HG02981 (cell line): ENCODE measurements at regions not wholly inside any gene's neighbourhood (a gene's known extent, or its start where the extent isn't known, plus 50 kb on each side); places are given as distances from the start of the nearest gene placed in this dataset.

Experiments used
- ATAC-seq: cut with Tn5 transposase; IDR thresholded peaks from one replicate; pipeline ENCODE4 v1.9.1; 2021; ENCODE audit warnings: mild to moderate bottlenecking, moderate library complexity; ENCODE audit not compliant: unreplicated experiment

- no peak for ATAC-seq
Measured at GRCh38 chr21:25385341-25385740, 221.9 kb downstream of the MRPL39 start.

- no peak for ATAC-seq
Measured at GRCh38 chr21:25384782-25385181, 222.5 kb downstream of the MRPL39 start.

- ATAC-seq = no peak
Measured at GRCh38 chr21:25383545-25383944, 223.7 kb downstream of the MRPL39 start.

GRCh38 chr21:25381936-25382452 lies 225.3 kb downstream of the MRPL39 start:
- ATAC-seq = no peak

DNA sequence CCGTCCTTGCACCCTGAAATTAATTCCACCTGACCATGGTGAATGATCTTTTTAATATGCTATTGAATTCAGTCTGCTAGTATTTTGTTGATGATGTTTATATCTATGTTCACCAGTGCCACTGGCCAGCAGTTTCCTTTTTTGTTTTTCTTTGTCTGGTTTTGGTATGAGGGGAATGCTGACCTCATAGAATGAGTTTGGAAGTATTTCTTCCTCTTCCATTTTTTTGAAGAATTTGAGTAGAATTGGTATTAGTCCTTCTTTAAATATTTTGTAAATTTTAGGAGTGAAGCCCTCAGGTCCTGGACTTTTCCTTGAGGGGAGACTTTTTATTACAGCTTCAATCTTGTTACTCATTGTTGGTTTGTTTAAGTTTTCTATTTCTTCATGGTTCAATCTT lies 231.6 kb downstream of the MRPL39 start:
- ATAC-seq = no peak

DNA sequence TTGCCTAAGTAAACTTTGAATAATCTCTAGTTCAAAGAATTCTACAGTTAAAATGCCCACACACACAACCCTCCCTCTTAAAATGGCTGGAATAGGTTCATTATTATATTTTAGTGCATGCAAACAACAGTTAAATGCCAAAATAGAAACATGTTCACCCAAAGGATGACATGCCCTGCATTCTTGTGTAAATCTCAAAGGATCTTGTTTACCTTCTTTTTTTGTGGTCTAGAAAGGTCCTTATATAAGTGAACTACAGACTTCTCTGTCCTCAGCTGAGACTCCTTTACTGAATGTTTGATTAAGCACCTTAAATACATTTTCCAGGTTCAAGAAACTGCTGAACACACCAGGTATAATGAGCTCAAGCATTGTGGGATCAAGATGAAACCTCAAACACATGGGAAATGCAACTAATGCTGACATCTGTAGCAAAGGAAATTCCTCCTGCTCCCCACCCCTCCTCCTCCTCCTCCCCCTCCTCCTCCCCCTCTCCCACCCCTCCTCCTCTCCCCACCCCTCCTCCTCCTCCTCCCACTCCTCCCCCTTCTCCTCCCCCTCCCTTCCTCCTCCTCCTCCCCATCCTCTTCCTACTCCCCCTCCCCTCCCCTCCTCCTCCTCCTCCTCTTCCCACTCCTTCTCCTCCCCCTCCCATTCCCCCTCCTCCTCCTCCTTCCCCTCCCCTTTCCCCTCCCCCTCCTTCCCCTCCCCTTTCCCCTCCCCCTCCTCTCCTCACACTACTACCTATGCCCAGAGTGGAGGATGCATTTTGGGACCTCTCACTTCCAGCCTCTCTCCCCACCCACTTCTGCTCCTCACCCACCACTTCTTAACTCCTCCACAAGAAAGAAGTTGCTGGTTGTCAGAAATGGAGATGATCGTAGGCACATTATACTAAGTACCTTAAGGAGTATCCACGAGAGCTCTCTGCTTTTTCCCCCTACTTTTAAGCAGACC lies 233.9 kb downstream of the MRPL39 start:
- no peak for ATAC-seq

GRCh38 chr21:25371841-25372425 lies 235.3 kb downstream of the MRPL39 start:
- ATAC-seq = no peak

DNA sequence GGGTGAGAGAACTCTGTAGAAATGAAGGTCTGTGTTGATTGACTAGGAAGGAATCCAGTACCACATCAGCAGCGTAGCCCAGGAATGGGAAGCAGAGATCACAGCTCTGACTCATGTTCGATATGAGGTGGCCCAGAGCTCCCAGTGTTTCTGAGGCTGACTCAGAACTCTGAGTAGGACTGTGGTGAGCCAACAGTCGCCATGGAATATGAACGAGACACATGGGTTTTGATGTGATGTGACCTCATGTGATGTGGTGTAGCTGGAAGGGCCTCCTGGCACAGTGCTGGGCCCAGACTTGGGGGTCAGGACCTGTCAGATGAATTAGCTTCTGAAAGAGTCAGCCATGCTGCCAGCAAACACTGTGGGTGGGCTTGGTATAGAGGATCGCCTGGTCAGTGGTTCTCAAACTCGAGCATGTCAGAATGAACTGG lies 237.0 kb downstream of the MRPL39 start:
- no peak for ATAC-seq

DNA sequence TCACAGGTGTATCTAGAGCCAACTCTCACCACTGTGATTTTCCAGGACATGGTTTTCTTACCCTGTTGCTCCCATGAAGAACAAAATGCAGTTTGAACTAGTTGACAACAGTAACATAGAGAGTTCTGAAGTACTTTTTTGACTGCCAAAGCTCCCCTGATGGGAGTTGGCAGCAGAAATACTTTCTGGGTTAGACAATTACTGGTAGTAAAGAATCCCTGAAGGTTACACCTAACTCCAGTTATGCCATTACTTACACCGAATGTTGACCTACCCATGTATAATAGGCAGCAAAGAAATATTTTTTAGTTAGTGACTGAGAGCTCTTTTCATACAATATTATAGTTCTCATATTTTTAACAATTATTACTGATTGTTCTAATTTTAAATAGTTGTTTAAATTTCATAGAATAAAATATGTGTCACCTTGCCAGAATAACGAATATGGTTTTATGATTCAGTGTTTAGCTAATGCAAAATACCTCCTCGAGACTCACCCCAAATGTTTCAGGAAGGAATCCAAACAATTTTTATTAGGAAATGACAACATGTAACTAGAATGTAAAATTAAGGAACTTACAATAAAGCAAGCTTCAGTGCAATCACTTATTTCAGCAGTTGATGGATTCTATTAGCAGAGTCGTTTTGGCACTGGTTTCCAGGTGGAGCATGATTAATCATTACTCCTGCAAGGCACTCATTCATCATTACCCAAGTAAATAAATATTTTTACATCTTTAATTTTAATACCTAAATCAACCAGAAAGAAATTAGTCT lies 237.6 kb downstream of the MRPL39 start:
- ATAC-seq = no peak

DNA sequence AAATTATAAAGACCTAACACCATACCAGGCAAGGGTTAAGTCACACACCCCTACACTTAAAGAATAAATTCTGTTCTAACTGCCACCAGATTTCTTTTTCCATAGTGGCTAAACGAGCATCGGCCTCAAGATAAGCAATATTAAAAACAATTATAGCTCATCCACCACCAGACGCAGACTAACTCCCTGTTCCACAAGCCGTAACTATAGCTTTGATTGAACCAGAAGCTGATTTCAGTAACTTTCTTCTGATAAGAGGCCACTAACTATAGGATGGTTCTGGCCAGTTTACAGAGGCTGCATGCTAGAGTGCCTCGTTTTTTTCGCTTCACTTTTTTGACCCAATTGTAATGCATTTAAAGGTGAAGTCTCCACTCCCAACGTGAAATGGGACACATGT lies 238.8 kb downstream of the MRPL39 start:
- ATAC-seq = no peak

DNA sequence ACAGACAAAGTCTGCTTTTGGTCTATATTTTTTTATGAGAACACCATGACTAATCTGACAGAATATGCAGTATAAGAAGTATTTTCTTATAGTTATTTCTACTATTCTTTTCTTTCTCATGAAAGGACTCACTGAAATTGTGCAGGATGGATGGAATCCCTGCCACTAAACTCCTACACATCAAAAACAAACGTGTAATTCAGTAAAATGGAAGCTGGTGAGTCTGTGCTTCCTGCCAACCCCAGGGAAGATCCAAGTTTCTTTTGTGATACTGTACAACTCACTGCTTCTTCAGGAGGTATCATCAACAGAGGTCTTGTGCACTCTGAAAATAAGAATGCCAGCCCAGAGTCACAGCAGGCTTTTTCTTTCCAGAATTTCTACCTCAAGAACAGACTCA lies 241.2 kb downstream of the MRPL39 start:
- ATAC-seq = no peak

- no peak for ATAC-seq
Measured at GRCh38 chr21:25362375-25363267, 244.7 kb downstream of the MRPL39 start.

DNA sequence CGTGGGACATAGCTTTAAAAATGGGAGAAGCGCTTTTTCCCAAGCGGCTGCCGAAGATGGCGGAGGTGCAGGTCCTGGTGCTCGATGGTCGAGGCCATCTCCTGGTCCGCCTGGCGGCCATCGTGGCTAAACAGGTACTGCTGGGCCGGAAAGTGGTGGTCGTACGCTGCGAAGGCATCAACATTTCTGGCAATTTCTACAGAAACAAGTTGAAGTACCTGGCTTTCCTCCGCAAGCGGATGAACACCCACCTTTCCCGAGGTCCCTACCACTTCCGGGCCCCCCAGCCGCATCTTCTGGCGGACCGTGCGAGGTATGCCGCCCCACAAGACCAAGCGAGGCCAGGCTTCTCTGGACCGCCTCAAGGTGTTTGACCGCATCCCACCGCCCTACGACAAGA lies 245.5 kb downstream of the MRPL39 start:
- no peak for ATAC-seq

- ATAC-seq = no peak
Measured at GRCh38 chr21:25361097-25361496, 246.2 kb downstream of the MRPL39 start.

DNA sequence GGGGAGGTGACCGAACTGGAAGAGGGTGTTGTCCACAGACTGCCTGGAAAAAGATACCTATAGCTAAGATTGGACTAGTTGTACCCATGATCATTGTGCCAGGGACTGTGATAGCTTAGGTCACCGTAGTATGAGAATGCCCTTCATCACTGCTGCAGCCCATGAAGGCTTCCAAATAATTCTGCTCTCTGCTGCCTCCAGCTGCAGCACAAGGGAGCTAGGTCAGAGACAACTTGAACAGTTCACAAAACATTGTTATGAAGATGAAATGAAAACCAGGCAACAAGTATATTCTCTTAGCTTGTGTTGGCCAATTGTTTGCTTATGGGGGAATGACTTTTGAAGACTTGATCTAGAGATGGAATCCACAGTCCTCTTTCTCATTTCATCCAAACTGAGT lies 246.7 kb downstream of the MRPL39 start:
- ATAC-seq = no peak

GRCh38 chr21:25359724-25360123 lies 247.6 kb downstream of the MRPL39 start:
- no peak for ATAC-seq

DNA sequence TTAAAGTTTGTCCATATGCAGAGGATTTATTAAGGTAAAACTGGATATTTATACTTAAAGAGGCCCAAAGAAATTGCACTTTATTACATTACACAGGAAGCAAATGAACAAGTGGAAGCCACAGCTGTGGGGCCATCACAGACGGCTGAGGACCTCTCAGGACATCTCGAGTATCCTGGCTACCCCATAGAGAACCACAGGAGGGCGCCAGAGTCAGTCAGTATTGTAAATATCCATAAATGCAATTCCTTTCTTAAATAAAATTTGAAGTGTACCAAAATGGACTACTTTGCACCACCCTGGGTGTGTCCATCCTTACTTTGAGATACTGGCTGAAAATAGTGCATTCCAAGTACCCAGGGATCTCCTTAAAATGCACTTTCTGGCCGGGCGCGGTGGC lies 257.2 kb downstream of the MRPL39 start:
- ATAC-seq = no peak

DNA sequence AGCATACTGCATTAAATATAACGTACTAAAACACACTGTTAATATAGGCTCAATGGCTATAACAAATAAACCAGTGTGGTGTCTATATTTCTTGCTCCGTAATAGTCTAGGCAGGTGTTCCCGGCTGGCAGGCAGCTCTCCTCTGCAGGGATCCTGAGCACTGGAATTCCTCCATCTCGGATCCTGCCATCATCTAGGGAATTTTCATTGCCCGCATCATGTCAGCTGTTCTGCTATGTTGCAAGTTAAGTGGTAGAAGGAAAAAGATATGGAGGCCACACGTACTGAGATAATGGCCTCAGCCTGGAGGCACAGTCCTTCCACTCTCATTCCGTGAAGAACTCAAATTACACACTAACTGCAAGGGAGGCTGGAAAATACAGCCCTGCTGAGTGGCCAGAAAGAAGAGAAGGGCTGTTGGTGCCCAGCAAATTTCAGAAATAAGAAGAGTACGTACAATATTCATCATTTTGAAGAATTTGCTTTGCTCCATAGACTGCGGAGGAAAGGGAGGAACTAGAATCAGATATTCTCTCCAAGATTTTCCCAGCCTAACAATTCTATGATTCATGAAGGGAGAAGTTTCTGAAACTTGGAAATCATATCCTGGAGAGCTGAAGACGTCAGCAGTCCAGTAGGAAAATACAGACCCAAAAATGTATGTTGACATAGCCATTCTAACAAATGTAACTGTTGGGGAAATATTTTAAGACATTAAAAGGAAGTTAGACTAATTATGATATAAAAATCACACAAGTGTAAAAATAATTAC lies 263.3 kb downstream of the MRPL39 start:
- ATAC-seq = no peak

- ATAC-seq = no peak
Measured at GRCh38 chr21:25342816-25343215, 264.5 kb downstream of the MRPL39 start.

DNA sequence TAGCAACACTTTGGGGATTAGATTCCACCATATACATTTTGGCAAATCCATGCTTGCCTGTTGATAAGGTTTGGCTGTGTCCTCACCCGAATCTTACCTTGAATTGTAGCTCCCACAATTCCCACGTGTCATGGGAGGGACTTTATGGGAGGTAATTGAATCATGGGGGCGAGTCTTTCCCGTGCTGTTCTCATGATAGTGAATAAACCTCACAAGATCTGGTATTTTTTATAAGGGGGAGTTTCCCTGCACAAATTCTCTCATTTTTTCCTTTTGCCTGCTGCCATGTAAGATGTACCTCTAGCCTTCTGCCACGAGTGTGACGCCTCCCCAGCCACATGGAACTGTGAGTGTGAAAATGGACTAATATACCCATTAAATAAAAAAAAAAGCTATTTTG lies 265.3 kb downstream of the MRPL39 start:
- no peak for ATAC-seq
